ENCODE measurements at regions not wholly inside any gene's neighbourhood (a gene's known extent, or its start where the extent isn't known, plus 50 kb on each side); places are given as distances from the start of the nearest gene placed in this dataset.

DNA sequence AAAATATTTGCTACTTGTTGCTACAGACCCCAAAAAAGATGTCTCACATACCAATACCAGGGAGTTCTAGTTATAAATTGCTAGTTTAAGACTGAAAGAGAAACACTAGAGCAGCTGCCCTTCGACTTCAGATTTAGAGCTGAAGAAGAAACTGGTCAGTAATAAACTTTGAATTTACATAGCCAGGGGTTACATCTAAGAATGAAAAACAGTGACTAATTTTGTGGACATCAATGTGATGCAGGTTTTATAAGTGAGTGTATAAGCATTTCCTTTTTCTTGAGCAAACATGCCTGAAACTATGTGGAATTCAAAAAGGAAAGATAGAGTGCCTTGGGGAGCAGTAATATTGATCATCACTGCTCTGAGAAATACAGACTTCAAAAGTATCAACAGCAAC, 724.9 kb upstream of the MIR17HG start:
- intact Hi-C loops (cut with DNase I) = no loop called here
- no peak overlapping the region for H3K4me3 ChIP-seq
- H3K9me3 ChIP-seq = no peaks in the 10 kb centered on the region
- no peaks in the 10 kb centered on the region for H3K36me3 ChIP-seq
- no peak for DNase-seq (ENCODE audit: extremely low spot score in 2 of 2)
- TF ChIP-seq POLR2AphosphoS5 (IDR thresholded peaks at IDR 0.05; ENCODE audit: insufficient read depth in 1 of 2, low read depth in 1 of 2) (no peak), POLR2A (IDR thresholded peaks at IDR 0.05) (no peak)
- TF ChIP-seq, protein P1, sequence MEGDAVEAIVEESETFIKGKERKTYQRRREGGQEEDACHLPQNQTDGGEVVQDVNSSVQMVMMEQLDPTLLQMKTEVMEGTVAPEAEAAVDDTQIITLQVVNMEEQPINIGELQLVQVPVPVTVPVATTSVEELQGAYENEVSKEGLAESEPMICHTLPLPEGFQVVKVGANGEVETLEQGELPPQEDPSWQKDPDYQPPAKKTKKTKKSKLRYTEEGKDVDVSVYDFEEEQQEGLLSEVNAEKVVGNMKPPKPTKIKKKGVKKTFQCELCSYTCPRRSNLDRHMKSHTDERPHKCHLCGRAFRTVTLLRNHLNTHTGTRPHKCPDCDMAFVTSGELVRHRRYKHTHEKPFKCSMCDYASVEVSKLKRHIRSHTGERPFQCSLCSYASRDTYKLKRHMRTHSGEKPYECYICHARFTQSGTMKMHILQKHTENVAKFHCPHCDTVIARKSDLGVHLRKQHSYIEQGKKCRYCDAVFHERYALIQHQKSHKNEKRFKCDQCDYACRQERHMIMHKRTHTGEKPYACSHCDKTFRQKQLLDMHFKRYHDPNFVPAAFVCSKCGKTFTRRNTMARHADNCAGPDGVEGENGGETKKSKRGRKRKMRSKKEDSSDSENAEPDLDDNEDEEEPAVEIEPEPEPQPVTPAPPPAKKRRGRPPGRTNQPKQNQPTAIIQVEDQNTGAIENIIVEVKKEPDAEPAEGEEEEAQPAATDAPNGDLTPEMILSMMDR (IDR thresholded peaks at IDR 0.05) = no peak
- no peaks in the 10 kb centered on the region for H3K4me1 ChIP-seq
- no peak overlapping the region for H3K27ac ChIP-seq
- H3K27me3 ChIP-seq = no peaks in the 10 kb centered on the region

DNA sequence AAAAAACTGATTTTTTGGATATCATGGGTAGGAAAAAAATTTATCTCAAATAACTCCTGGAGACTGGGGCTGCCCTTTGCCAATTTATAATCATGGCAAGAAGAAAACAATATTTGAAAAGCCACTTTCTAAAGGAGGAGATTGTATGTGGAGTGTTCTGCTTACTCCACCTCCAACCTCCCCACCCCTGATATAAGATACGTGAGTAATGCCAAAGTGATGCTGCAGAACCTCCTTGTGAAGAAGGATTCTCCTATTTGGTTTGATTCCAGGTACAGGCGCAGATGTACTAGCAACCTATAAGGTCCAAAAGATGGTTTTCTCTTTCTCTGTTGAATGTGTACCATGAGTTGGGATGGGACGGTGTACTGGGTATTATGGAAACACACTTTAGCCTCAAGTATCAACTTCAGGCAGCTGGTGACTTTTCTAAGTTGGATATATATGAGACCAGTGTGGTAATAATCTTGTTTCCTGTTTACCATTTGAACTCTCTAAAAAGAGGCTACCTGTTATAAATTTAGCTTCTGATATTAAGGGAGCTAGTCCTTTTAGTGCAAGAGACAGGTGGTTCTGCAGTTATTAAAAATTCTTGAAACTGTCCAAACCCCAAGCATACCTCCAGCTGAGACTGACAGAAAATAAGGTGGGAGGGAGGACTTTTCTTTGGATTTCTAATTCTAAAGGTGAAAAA, 724.0 kb upstream of the MIR17HG start:
- H3K27ac ChIP-seq = no peak overlapping the region
- TF ChIP-seq POLR2AphosphoS5 (IDR thresholded peaks at IDR 0.05; ENCODE audit: insufficient read depth in 1 of 2, low read depth in 1 of 2) = no peak
- no peak for TF ChIP-seq POLR2A (IDR thresholded peaks at IDR 0.05)
- TF ChIP-seq, protein P1 (IDR thresholded peaks at IDR 0.05) = no peak
- H3K4me3 ChIP-seq = no peak overlapping the region
- intact Hi-C loops (cut with DNase I) = no loop called here
- no peaks in the 10 kb centered on the region for H3K27me3 ChIP-seq
- H3K36me3 ChIP-seq = no peaks in the 10 kb centered on the region
- H3K9me3 ChIP-seq = no peaks in the 10 kb centered on the region
- H3K4me1 ChIP-seq = no peaks in the 10 kb centered on the region
- no peak for DNase-seq (ENCODE audit: extremely low spot score in 2 of 2)

DNA sequence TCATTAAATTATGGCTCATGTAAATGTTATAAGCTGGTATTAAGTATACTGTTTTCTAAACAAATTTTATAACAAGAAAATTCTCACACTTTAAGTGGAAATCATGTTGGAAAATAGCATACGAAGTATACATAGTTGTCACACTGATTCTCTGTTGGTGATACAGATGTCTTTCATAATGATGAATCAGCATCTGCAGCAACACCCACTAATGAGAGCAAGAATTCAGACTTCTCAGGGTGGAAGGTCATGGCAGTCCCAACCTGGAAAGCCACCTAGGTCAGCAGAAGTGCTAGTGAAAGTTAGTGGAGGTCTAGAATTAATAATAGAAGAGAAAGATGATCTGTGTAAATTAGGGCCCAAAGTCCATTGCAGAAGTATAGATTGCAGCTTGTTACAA, 719.7 kb upstream of the MIR17HG start:
- DNase-seq (ENCODE audit: extremely low spot score in 2 of 2) = no peak
- TF ChIP-seq POLR2AphosphoS5 (IDR thresholded peaks at IDR 0.05; ENCODE audit: insufficient read depth in 1 of 2, low read depth in 1 of 2) (no peak), POLR2A (IDR thresholded peaks at IDR 0.05) (no peak)
- TF ChIP-seq, protein P1 (IDR thresholded peaks at IDR 0.05) = no peak
- no peak overlapping the region for H3K27ac ChIP-seq
- no peaks in the 10 kb centered on the region for H3K9me3 ChIP-seq
- intact Hi-C loops (cut with DNase I) = no loop called here
- no peaks in the 10 kb centered on the region for H3K36me3 ChIP-seq
- H3K27me3 ChIP-seq = no peaks in the 10 kb centered on the region
- H3K4me1 ChIP-seq = no peaks in the 10 kb centered on the region
- H3K4me3 ChIP-seq = no peak overlapping the region

DNA sequence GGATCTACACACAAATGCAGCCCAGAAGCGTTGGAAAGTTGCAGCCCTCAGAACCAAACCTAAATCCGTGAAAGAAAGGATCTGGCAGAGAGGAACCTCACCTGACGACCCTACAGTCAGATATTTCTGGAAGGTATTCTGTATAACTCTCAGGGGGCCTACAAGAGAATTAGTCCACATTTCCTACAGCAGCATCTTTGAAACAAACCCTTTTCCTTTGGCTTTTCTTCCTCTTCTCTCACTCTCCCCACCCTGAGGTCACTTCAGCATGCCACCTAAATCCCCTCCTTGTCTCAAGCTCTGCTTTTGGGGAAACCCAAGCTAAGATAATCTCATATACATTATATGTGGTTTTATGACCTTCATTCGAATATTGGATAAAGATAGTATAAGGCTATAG, 719.0 kb upstream of the MIR17HG start:
- Histone ChIP-seq H3K4me1 (no peaks in the 10 kb centered on the region), H3K4me3 (no peak overlapping the region), H3K27me3 (no peaks in the 10 kb centered on the region), H3K9me3 (no peaks in the 10 kb centered on the region), H3K36me3 (no peaks in the 10 kb centered on the region), H3K27ac (no peak overlapping the region)
- TF ChIP-seq, protein P1 (IDR thresholded peaks at IDR 0.05) = no peak
- no peak for TF ChIP-seq POLR2AphosphoS5 (IDR thresholded peaks at IDR 0.05; ENCODE audit: insufficient read depth in 1 of 2, low read depth in 1 of 2)
- TF ChIP-seq POLR2A (IDR thresholded peaks at IDR 0.05) = no peak
- no peak for DNase-seq (ENCODE audit: extremely low spot score in 2 of 2)
- intact Hi-C loops (cut with DNase I) = no loop called here

DNA sequence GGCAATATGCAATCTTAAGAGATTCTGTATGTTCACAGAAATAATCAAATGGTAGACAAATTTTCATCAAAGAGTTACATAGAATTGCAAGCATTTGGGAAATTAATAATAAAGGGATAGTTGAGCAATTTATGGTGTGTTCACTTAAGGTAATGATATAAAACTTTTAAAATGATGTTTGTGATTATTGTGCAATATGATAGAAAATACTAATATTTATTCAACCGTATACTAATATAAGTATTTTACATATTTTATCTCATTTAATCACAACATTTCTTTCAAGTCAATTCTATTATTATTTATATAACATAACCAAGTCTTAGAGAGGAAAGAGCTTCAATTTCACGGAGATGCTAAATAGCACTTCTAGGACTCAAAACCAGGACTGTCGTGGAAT, 716.8 kb upstream of the MIR17HG start:
- no peaks in the 10 kb centered on the region for H3K4me1 ChIP-seq
- no peak overlapping the region for H3K4me3 ChIP-seq
- TF ChIP-seq, protein P1 (IDR thresholded peaks at IDR 0.05) = no peak
- TF ChIP-seq POLR2A (IDR thresholded peaks at IDR 0.05) (no peak), POLR2AphosphoS5 (IDR thresholded peaks at IDR 0.05; ENCODE audit: insufficient read depth in 1 of 2, low read depth in 1 of 2) (no peak)
- no peak overlapping the region for H3K27ac ChIP-seq
- intact Hi-C loops (cut with DNase I) = no loop called here
- no peaks in the 10 kb centered on the region for H3K9me3 ChIP-seq
- no peaks in the 10 kb centered on the region for H3K27me3 ChIP-seq
- H3K36me3 ChIP-seq = no peaks in the 10 kb centered on the region
- no peak for DNase-seq (ENCODE audit: extremely low spot score in 2 of 2)

Measured in vagina (tissue), 2 donors.